ENCODE measurements at regions not wholly inside any gene's neighbourhood (a gene's known extent, or its start where the extent isn't known, plus 50 kb on each side); places are given as distances from the start of the nearest gene placed in this dataset.

GRCh38 chr4:38189445-38189844, 229.2 kb downstream of the PTTG2 start:
- Histone ChIP-seq H3K4me1 (ENCODE audit: control insufficient read depth in 2 of 3, insufficient read depth in 2 of 3, low read depth in 1 of 3, low read length in 3 of 3) (peaks cover 0 to 25% (median 5%) of the 10 kb centered on the region in 3 donors), H3K27ac (ENCODE audit: low read depth in 2 of 2, low read length in 2 of 2) (no peak overlapping the region), H3K4me3 (ENCODE audit: low read length in 3 of 3) (no peak overlapping the region), H3K9ac (ENCODE audit: low read length in 3 of 3) (no peak overlapping the region), H3K27me3 (ENCODE audit: control insufficient read depth, insufficient read depth, low read length) (no peaks in the 10 kb centered on the region), H3K36me3 (ENCODE audit: control insufficient read depth in 2 of 3, insufficient read depth in 3 of 3, low read length in 3 of 3) (no peaks in the 10 kb centered on the region), H3K9me3 (ENCODE audit: control insufficient read depth in 2 of 3, insufficient read depth in 1 of 3, low read length in 3 of 3) (no peaks in the 10 kb centered on the region)
- DNase-seq (no peak), FAIRE-seq (no peak)
- intact Hi-C loops (cut with DNase I) = no loop called here
- no peak for TF ChIP-seq CTCF (IDR thresholded peaks at IDR 0.05; ENCODE audit: borderline replicate concordance, extremely low read depth, insufficient read depth)

- Histone ChIP-seq H3K36me3 (ENCODE audit: control insufficient read depth in 2 of 3, insufficient read depth in 3 of 3, low read length in 3 of 3) (no peaks in the 10 kb centered on the region), H3K9me3 (ENCODE audit: control insufficient read depth in 2 of 3, insufficient read depth in 1 of 3, low read length in 3 of 3) (no peaks in the 10 kb centered on the region), H3K27me3 (ENCODE audit: control insufficient read depth, insufficient read depth, low read length) (no peaks in the 10 kb centered on the region), H3K4me3 (ENCODE audit: low read length in 3 of 3) (no peak overlapping the region), H3K27ac (ENCODE audit: low read depth in 2 of 2, low read length in 2 of 2) (no peak overlapping the region), H3K9ac (ENCODE audit: low read length in 3 of 3) (no peak overlapping the region), H3K4me1 (ENCODE audit: control insufficient read depth in 2 of 3, insufficient read depth in 2 of 3, low read depth in 1 of 3, low read length in 3 of 3) (peaks cover 0 to 25% (median 5%) of the 10 kb centered on the region in 3 donors)
- no peak for TF ChIP-seq CTCF (IDR thresholded peaks at IDR 0.05; ENCODE audit: borderline replicate concordance, extremely low read depth, insufficient read depth)
- FAIRE-seq (no peak), DNase-seq (peak; percentile 45 to 81 (median 59))
- intact Hi-C loops (cut with DNase I) = no loop called here
These were observed 230.6 kb downstream of the PTTG2 start for GRCh38 chr4:38190717-38191178.

- intact Hi-C loops (cut with DNase I) = no loop called here
- H3K4me3 ChIP-seq (ENCODE audit: low read length in 3 of 3) = no peak overlapping the region
- FAIRE-seq (no peak), DNase-seq (no peak)
- H3K27me3 ChIP-seq (ENCODE audit: control insufficient read depth, insufficient read depth, low read length) = no peaks in the 10 kb centered on the region
- H3K36me3 ChIP-seq (ENCODE audit: control insufficient read depth in 2 of 3, insufficient read depth in 3 of 3, low read length in 3 of 3) = no peaks in the 10 kb centered on the region
- no peak overlapping the region for H3K9ac ChIP-seq (ENCODE audit: low read length in 3 of 3)
- peaks cover 0 to 25% (median 5%) of the 10 kb centered on the region in 3 donors for H3K4me1 ChIP-seq (ENCODE audit: control insufficient read depth in 2 of 3, insufficient read depth in 2 of 3, low read depth in 1 of 3, low read length in 3 of 3)
- no peaks in the 10 kb centered on the region for H3K9me3 ChIP-seq (ENCODE audit: control insufficient read depth in 2 of 3, insufficient read depth in 1 of 3, low read length in 3 of 3)
- no peak overlapping the region for H3K27ac ChIP-seq (ENCODE audit: low read depth in 2 of 2, low read length in 2 of 2)
- TF ChIP-seq CTCF (IDR thresholded peaks at IDR 0.05; ENCODE audit: borderline replicate concordance, extremely low read depth, insufficient read depth) = no peak
These were observed 232.3 kb downstream of the PTTG2 start for GRCh38 chr4:38192516-38192915.

All from kidney (tissue), 13 donors.